Natural killer cell (primary cell): ENCODE measurements at regions not wholly inside any gene's neighbourhood (a gene's known extent, or its start where the extent isn't known, plus 50 kb on each side); places are given as distances from the start of the nearest gene placed in this dataset.

Experiments
- ATAC-seq, 3 donors: fragments of 150-1000 bp in 2 of 3; fragments of 200-7000 bp in 1 of 3; cut with Tn5 transposase; 1 replicate in 1 of 3; 2 replicates in 2 of 3; pipeline ENCODE4 v1.10.0; 2021; ENCODE audit warnings: mild to moderate bottlenecking in 2 of 3, moderate library complexity in 2 of 3
- DNase-seq, 2 donors: peaks; one replicate each; pipeline versions ENCODE4 v3.0.0 to v3.0.0-alpha.2; 2013 to 2021; ENCODE audit warnings: mixed read lengths in 1 of 2
- H3K27ac ChIP-seq: one replicate; pipeline ENCODE4 v1.5.1; 2013; ENCODE audit warnings: mild to moderate bottlenecking, low read length
- H3K27me3 ChIP-seq: one replicate; pipeline ENCODE4 v1.6.1; 2013; ENCODE audit warnings: low read length; ENCODE audit not compliant: control insufficient read depth, insufficient read depth
- H3K36me3 ChIP-seq: one replicate; pipeline ENCODE4 v1.6.1; 2013; ENCODE audit warnings: low read length; ENCODE audit not compliant: control insufficient read depth, insufficient read depth
- H3K4me1 ChIP-seq: one replicate; pipeline ENCODE4 v1.6.1; 2013; ENCODE audit warnings: low read length; ENCODE audit not compliant: control insufficient read depth, insufficient read depth
- H3K4me3 ChIP-seq: one replicate; pipeline ENCODE4 v1.5.1; 2013; ENCODE audit warnings: low read length
- H3K9me3 ChIP-seq: one replicate; pipeline ENCODE4 v1.6.1; 2013; ENCODE audit warnings: low read length; ENCODE audit not compliant: control insufficient read depth, insufficient read depth
- H3K27ac Mint-ChIP-seq, 2 donors: one replicate each; pipeline ENCODE4 v1.8.0; 2022; ENCODE audit warnings: mild to moderate bottlenecking in 2 of 2, mixed read lengths in 2 of 2, moderate library complexity in 1 of 2
- H3K27me3 Mint-ChIP-seq, 2 donors: one replicate each; pipeline ENCODE4 v1.8.0; 2022; ENCODE audit warnings: low read depth in 2 of 2, mixed read lengths in 2 of 2
- H3K36me3 Mint-ChIP-seq: one replicate; pipeline ENCODE4 v1.8.0; 2022; ENCODE audit warnings: mixed read lengths
- H3K4me1 Mint-ChIP-seq, 2 donors: one replicate each; pipeline ENCODE4 v1.8.0; 2022; ENCODE audit warnings: mixed read lengths in 2 of 2
- H3K4me3 Mint-ChIP-seq: one replicate; pipeline ENCODE4 v1.8.0; 2022; ENCODE audit warnings: mild to moderate bottlenecking, moderate library complexity, mixed read lengths
- H3K9me3 Mint-ChIP-seq, 2 donors: one replicate each; pipeline ENCODE4 v1.8.0; 2022; ENCODE audit warnings: mixed read lengths in 2 of 2
- CTCF ChIP-seq: fragments of 200-600 bp; IDR thresholded peaks from one replicate; pipeline ENCODE4 v1.8.0; 2022; ENCODE audit warnings: antibody characterized with exemption
- WGBS: methylation state at CpG from one replicate; pipeline ENCODE4 v1.1.7; 2013; ENCODE audit warnings: missing lambda C conversion rate; ENCODE audit not compliant: insufficient coverage; 5-methylcytosine and 5-hydroxymethylcytosine counted together
- intact Hi-C: fragments of 100-400 bp; cut with micrococcal nuclease; formaldehyde crosslinking; loops from one replicate; pipeline ENCODE4 v1.14.2; 2022

DNA sequence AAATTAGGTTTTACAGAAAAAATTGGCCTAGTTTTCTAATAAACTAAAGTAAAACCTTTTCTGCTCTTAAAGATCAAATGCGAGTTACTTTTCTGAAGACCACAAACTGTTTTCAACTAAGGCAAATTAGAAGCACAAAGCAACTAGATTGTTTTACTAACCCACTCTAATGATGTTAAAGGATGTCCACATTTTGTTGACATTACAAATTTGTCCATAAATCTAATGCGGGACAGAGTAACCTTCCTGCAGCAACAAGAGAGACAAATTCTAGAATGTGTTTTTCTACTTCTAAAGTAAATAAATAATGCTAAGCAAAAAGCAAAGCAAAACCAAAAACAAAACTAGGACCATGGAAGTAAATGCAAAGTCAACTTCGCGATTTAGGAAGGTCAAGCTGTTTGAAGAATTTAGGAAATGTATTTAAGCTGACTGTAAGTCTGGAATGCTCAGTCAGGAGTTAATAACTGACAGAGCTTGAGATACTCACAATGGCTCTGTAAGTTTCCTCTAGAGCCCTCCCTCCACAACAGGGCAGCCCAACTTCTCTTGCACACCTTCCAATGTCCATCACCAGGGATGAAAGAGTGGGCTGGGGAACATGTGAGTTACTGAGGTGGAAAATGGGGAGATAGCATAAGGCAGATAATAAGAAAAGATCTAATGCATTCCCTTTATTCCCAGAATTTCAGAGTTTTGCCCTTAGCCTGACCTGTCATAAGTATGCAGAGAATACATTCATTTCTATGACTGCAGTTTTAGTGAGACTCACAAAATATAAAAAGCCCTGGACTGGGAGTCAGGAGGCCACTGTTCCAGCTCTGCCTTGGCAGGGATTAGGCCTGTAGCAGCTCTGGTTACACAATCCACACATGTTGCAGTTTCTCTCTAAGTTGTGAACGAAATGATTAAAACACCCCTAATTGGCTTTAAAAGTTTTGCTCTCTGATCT, 158.8 kb downstream of the FOXA2 start:
- Mint-ChIP-seq H3K9me3 (peaks cover 0 to 6% of the 10 kb centered on the region in 2 donors), H3K27me3 (peaks cover 0 to 10% of the 10 kb centered on the region in 2 donors), H3K4me3 (no peak overlapping the region), H3K4me1 (no peaks in the 10 kb centered on the region), H3K36me3 (no peaks in the 10 kb centered on the region), H3K27ac (no peak overlapping the region)
- H3K27me3 ChIP-seq, result no peaks in the 10 kb centered on the region
- no peaks in the 10 kb centered on the region for H3K4me1 ChIP-seq
- ATAC-seq, result no peak
- no peak for TF ChIP-seq CTCF
- intact Hi-C loops, result no loop called here
- no peak overlapping the region for H3K27ac ChIP-seq
- no peaks in the 10 kb centered on the region for H3K36me3 ChIP-seq
- no peak for DNase-seq
- H3K9me3 ChIP-seq, result no peaks in the 10 kb centered on the region
- no peak overlapping the region for H3K4me3 ChIP-seq
- WGBS, result 81% methylated on average over 4 of the region's 5 CpGs

- intact Hi-C loops, result no loop called here
- Mint-ChIP-seq H3K4me3 (no peak overlapping the region), H3K27ac (no peak overlapping the region), H3K4me1 (no peaks in the 10 kb centered on the region), H3K27me3 (peaks cover 0 to 10% of the 10 kb centered on the region in 2 donors), H3K9me3 (peaks cover 0 to 6% of the 10 kb centered on the region in 2 donors), H3K36me3 (no peaks in the 10 kb centered on the region)
- Histone ChIP-seq H3K4me1 (no peaks in the 10 kb centered on the region), H3K9me3 (no peaks in the 10 kb centered on the region), H3K36me3 (no peaks in the 10 kb centered on the region), H3K4me3 (no peak overlapping the region), H3K27ac (no peak overlapping the region), H3K27me3 (no peaks in the 10 kb centered on the region)
- 82% methylated on average over 6 of the region's 6 CpGs for WGBS
- ATAC-seq (no peak), DNase-seq (no peak)
- TF ChIP-seq CTCF, result no peak
Observed at GRCh38 chr20:22423190-22423832, 161.1 kb downstream of the FOXA2 start.

GRCh38 chr20:22420116-22420598, 164.2 kb downstream of the FOXA2 start:
- H3K9me3 ChIP-seq, result no peaks in the 10 kb centered on the region
- 88% methylated on average over 3 of the region's 3 CpGs for WGBS
- no peak overlapping the region for H3K4me3 ChIP-seq
- DNase-seq, result no peak
- Mint-ChIP-seq H3K4me3 (no peak overlapping the region), H3K9me3 (peaks cover 3 to 9% of the 10 kb centered on the region in 2 donors), H3K36me3 (no peaks in the 10 kb centered on the region), H3K27me3 (peaks cover 0 to 13% of the 10 kb centered on the region in 2 donors), H3K4me1 (no peaks in the 10 kb centered on the region), H3K27ac (no peak overlapping the region)
- no peaks in the 10 kb centered on the region for H3K4me1 ChIP-seq
- H3K27me3 ChIP-seq, result no peaks in the 10 kb centered on the region
- no peak for ATAC-seq
- no peaks in the 10 kb centered on the region for H3K36me3 ChIP-seq
- intact Hi-C loops, result no loop called here
- no peak overlapping the region for H3K27ac ChIP-seq
- TF ChIP-seq CTCF, result no peak
